ENCODE measurements at regions not wholly inside any gene's neighbourhood (a gene's known extent, or its start where the extent isn't known, plus 50 kb on each side); places are given as distances from the start of the nearest gene placed in this dataset.

- no peaks in the 10 kb centered on the region for H4K20me1 ChIP-seq (ENCODE audit: insufficient read depth, low read length)
- no peaks in the 10 kb centered on the region for H3K36me3 ChIP-seq (replicated peaks in 1 of 2; ENCODE audit: control insufficient read depth in 1 of 2, insufficient read depth in 2 of 2, low read length in 2 of 2)
- BruUV-seq (replicated peaks): no TSS peak
- H3K4me3 ChIP-seq (replicated peaks in 1 of 3; ENCODE audit: insufficient read depth in 1 of 3, low read depth in 2 of 3, low read length in 3 of 3): no peak overlapping the region
- ChIA-PET CTCF (ENCODE audit: low intra/inter-chr PET ratio, low total read pairs) (no interaction called here), POLR2A (no interaction called here)
- no peak overlapping the region for H3K9ac ChIP-seq (ENCODE audit: insufficient read depth, low read depth, low read length)
- no peak for DNase-seq (ENCODE audit: low spot score)
- in situ Hi-C loops (cut with HindIII; ENCODE audit: extremely low pct_ligation_motif_present, low pct_unique_long_range_greater_than_20kb) (no loop called here), intact Hi-C loops (cut with micrococcal nuclease; ENCODE audit: unreplicated experiment) (no loop called here)
- no peaks in the 10 kb centered on the region for H3K27me3 ChIP-seq (ENCODE audit: control insufficient read depth in 1 of 2, insufficient read depth in 2 of 2, low read length in 2 of 2)
- H2AFZ ChIP-seq (ENCODE audit: low read length): no peak overlapping the region
- H3K27ac ChIP-seq (ENCODE audit: extremely low read length, insufficient read depth, low read length): no peak overlapping the region
- no peaks in the 10 kb centered on the region for H3K9me3 ChIP-seq (ENCODE audit: low read length)
- no peak for FAIRE-seq
- no peaks in the 10 kb centered on the region for H3K4me1 ChIP-seq (ENCODE audit: insufficient read depth, low read length)
- no peaks in the 10 kb centered on the region for H3K79me2 ChIP-seq (ENCODE audit: insufficient read depth, low read length)
- no peak for ATAC-seq
- 20% methylated on average over 4 of the region's 4 CpGs for WGBS (ENCODE audit: low lambda C conversion rate)
- no peak overlapping the region for H3K4me2 ChIP-seq (ENCODE audit: low read depth, low read length)
- TF ChIP-seq, protein P1, sequence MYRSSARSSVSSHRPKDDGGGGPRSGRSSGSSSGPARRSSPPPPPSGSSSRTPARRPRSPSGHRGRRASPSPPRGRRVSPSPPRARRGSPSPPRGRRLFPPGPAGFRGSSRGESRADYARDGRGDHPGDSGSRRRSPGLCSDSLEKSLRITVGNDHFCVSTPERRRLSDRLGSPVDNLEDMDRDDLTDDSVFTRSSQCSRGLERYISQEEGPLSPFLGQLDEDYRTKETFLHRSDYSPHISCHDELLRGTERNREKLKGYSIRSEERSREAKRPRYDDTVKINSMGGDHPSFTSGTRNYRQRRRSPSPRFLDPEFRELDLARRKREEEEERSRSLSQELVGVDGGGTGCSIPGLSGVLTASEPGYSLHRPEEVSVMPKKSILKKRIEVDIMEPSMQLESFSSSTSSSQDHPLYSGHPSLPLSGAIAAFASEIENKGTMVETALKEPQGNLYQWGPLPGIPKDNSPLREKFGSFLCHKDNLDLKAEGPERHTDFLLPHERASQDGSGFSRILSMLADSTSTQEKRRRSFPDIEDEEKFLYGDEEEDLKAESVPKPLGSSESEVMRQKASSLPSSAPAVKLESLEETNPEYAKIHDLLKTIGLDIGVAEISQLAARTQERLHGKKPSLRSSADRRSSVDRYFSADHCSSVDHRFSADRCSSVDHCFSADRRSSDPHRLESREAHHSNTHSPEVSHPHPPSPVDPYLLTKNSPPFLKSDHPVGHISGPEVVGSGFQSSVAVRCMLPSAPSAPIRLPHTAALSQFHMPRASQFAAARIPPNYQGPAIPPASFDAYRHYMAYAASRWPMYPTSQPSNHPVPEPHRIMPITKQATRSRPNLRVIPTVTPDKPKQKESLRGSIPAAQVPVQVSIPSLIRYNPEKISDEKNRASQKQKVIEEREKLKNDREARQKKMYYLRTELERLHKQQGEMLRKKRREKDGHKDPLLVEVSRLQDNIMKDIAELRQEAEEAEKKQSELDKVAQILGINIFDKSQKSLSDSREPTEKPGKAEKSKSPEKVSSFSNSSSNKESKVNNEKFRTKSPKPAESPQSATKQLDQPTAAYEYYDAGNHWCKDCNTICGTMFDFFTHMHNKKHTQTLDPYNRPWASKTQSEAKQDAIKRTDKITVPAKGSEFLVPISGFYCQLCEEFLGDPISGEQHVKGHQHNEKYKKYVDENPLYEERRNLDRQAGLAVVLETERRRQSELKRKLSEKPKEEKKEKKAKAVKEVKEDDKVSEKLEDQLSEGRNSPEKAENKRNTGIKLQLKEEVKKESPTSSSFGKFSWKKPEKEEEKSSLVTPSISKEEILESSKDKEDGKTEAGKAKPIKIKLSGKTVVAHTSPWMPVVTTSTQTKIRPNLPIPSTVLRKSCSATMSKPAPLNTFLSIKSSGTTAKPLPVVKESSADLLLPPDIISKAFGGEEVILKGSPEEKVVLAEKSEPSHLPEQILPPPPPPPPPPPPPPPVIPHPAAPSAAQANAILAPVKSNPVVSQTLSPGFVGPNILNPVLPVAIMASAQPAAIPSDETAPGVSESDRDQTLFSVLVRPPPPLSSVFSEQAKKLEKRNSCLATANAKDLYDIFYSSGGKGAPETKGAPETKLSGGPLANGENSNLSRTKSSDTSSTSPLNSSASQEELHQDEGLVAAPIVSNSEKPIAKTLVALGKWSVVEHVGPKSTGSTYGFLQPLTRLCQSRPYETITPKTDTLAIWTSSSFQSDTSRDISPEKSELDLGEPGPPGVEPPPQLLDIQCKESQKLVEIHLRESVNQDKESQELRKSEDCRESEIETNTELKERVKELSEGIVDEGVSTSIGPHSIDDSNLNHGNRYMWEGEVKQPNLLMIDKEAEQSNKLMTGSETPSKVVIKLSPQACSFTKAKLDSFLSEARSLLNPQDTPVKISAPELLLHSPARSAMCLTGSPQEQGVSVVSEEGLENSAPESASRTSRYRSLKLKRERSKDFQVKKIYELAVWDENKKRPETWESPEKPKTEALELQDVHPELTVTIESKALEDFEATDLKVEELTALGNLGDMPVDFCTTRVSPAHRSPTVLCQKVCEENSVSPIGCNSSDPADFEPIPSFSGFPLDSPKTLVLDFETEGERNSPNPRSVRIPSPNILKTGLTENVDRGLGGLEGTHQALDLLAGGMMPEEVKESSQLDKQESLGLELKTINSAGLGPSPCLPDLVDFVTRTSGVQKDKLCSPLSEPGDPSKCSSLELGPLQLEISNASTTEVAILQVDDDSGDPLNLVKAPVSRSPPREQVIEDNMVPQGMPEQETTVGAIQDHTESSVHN (CRISPR knock-in tag; IDR thresholded peaks at IDR 0.05): no peak
- TF ChIP-seq SRSF9 (IDR thresholded peaks at IDR 0.05; ENCODE audit: borderline replicate concordance, insufficient read depth, low read depth, low read length, poor library complexity, severe bottlenecking) (no peak), FOXK2 (IDR thresholded peaks at IDR 0.05) (no peak), ZC3H13 (CRISPR knock-in tag; IDR thresholded peaks at IDR 0.05) (no peak), ZNF180 (CRISPR knock-in tag; IDR thresholded peaks at IDR 0.05; ENCODE audit: borderline replicate concordance, low read depth) (no peak), ZNF510 (CRISPR knock-in tag; IDR thresholded peaks at IDR 0.05; ENCODE audit: low read depth) (no peak), ZNF431 (CRISPR knock-in tag; IDR thresholded peaks at IDR 0.05; ENCODE audit: borderline replicate concordance, low read depth) (no peak), SP5 (CRISPR knock-in tag; IDR thresholded peaks at IDR 0.05; ENCODE audit: borderline replicate concordance, low read depth) (no peak), BORCS8-MEF2B (CRISPR knock-in tag; IDR thresholded peaks at IDR 0.05) (no peak), STAT6 (CRISPR knock-in tag; IDR thresholded peaks at IDR 0.05; ENCODE audit: borderline replicate concordance) (no peak)
- TF ChIP-seq, protein P2, sequence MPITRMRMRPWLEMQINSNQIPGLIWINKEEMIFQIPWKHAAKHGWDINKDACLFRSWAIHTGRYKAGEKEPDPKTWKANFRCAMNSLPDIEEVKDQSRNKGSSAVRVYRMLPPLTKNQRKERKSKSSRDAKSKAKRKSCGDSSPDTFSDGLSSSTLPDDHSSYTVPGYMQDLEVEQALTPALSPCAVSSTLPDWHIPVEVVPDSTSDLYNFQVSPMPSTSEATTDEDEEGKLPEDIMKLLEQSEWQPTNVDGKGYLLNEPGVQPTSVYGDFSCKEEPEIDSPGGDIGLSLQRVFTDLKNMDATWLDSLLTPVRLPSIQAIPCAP (CRISPR knock-in tag; IDR thresholded peaks at IDR 0.05; ENCODE audit: low read depth): no peak
- TF ChIP-seq, protein P3, sequence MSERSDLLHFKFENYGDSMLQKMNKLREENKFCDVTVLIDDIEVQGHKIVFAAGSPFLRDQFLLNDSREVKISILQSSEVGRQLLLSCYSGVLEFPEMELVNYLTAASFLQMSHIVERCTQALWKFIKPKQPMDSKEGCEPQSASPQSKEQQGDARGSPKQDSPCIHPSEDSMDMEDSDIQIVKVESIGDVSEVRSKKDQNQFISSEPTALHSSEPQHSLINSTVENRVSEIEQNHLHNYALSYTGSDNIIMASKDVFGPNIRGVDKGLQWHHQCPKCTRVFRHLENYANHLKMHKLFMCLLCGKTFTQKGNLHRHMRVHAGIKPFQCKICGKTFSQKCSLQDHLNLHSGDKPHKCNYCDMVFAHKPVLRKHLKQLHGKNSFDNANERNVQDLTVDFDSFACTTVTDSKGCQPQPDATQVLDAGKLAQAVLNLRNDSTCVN (CRISPR knock-in tag; IDR thresholded peaks at IDR 0.05; ENCODE audit: borderline replicate concordance): no peak
Measured at GRCh38 chr4:77232653-77233052, 75.6 kb downstream of the CCNG2 start.

All from HepG2 (cell line).